A673 (cell line): ENCODE measurements at regions not wholly inside any gene's neighbourhood (a gene's known extent, or its start where the extent isn't known, plus 50 kb on each side); places are given as distances from the start of the nearest gene placed in this dataset.

Experiments
- EZH2 ChIP-seq: fragments of 200-600 bp; sonication (generic); IDR thresholded peaks from 2 replicates; pipeline ENCODE4 v1.6.1; 2017; ENCODE audit warnings: borderline replicate concordance, low read depth, mild to moderate bottlenecking, mixed read lengths, antibody characterized with exemption, low read length; ENCODE audit not compliant: poor library complexity, severe bottlenecking
- TF ChIP-seq, protein P1 (sequence below): fragments of 300-800, 200-600 bp; sonication (generic); conservative IDR thresholded peaks from 2 replicates; pipeline ENCODE4 v1.5.1; 2017; ENCODE audit warnings: low read depth, mild to moderate bottlenecking, antibody characterized with exemption, low read length, moderate library complexity, mixed read lengths

DNA sequence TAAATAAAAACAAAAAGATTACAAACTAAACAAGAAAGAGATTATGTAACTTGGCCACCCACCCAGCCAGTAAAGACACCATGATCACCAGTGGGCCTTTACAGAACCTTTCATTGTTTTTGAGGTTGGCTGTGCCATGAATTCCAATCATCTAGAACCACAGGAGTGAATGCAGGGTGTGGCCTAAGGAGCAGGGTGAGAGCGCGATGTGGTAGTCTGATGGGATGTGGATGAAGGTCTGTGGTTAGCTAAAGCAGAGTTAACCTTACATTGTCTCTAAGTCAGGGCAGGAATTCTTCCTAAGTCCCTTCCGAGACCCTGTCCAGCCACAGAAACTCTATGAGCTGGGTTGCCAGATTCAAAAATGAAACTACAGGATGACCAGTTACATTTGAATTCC is 54.0 kb upstream of the CDKN3 start:
- TF ChIP-seq, protein P1, sequence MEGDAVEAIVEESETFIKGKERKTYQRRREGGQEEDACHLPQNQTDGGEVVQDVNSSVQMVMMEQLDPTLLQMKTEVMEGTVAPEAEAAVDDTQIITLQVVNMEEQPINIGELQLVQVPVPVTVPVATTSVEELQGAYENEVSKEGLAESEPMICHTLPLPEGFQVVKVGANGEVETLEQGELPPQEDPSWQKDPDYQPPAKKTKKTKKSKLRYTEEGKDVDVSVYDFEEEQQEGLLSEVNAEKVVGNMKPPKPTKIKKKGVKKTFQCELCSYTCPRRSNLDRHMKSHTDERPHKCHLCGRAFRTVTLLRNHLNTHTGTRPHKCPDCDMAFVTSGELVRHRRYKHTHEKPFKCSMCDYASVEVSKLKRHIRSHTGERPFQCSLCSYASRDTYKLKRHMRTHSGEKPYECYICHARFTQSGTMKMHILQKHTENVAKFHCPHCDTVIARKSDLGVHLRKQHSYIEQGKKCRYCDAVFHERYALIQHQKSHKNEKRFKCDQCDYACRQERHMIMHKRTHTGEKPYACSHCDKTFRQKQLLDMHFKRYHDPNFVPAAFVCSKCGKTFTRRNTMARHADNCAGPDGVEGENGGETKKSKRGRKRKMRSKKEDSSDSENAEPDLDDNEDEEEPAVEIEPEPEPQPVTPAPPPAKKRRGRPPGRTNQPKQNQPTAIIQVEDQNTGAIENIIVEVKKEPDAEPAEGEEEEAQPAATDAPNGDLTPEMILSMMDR, result no peak
- TF ChIP-seq EZH2, result no peak
